ENCODE measurements at regions not wholly inside any gene's neighbourhood (a gene's known extent, or its start where the extent isn't known, plus 50 kb on each side); places are given as distances from the start of the nearest gene placed in this dataset.
"Not testable (repeated sequence)": the region's sequence is repeated elsewhere in the genome, so short reads cannot be mapped to it uniquely, and the experiment has no call there.

GRCh38 chr21:23886828-23887724 lies 1720.2 kb downstream of the MRPL39 start:
- DNase-seq (ENCODE audit: low spot score) = no peak

DNA sequence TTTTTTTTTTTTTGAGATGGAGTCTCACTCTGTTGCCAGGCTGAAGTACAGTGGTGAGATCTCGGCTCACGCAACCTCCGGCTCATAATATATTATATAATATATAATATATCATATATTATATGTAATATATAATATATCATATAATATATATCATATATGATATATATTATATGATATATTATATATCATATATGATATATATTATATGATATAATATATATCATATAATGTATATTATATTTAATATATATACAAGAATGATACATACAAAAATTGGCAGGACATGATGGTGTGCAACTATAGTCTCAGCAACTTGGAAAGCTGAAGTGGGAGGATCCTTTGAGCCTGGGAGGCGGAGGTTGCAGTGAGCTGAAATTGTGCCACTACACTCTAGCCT lies 1725.5 kb downstream of the MRPL39 start:
- no peak for DNase-seq (ENCODE audit: low spot score)

GRCh38 chr21:23876925-23877558 lies 1730.2 kb downstream of the MRPL39 start:
- no peak for DNase-seq (ENCODE audit: low spot score)

DNA sequence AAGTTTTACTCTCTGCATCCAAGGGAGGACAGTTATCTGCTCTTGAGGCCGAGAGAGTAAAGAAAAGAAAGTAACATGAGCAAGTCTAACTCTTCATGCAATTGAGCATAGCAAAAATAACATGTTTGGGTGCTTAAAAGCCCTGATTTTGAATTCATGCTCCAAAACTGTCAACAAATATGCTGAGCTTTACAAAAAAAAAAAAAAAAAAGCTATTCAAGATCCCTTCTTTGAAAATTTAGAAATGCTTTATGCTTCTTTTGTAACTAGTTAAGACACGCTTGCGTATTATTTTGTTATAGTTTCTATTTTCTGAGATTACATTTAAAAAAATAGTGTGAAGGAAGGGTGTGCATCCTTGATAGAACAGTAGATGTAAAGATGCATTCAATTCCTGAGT lies 1733.0 kb downstream of the MRPL39 start:
- no peak for DNase-seq (ENCODE audit: low spot score)

DNA sequence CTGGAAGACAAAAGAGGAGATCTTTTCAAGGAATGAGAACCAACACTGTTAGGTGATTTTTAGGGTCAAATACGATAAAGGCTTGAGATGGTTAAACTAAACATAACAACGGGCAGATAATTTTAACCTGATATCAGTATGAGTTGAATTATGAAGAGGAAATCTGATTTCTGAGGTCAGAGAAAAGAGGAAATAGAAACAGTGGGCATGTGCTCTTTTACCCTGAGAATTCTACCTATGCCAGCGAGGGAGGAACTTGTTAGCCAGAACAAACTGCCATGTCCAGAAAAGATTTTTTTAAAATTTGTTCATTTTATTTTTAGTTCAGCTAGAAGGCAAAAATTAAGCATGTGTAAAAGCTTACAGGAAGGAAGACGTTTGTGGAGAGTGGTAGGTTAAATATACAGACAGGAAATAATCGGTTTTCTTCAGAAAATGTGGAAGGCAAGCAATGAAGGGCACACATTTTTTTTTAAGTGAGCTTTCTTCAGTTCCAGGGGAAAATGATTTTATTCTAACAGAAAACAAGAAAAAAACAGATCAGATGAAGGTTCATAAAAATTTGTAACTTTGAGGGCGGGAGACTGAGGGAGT lies 1745.3 kb downstream of the MRPL39 start:
- no peak for DNase-seq (ENCODE audit: low spot score)

GRCh38 chr21:23858878-23859277 lies 1748.4 kb downstream of the MRPL39 start:
- DNase-seq (ENCODE audit: low spot score) = no peak

- DNase-seq (ENCODE audit: low spot score) = peak; percentile 37
Measured at GRCh38 chr21:23853796-23854379, 1753.4 kb downstream of the MRPL39 start.

DNA sequence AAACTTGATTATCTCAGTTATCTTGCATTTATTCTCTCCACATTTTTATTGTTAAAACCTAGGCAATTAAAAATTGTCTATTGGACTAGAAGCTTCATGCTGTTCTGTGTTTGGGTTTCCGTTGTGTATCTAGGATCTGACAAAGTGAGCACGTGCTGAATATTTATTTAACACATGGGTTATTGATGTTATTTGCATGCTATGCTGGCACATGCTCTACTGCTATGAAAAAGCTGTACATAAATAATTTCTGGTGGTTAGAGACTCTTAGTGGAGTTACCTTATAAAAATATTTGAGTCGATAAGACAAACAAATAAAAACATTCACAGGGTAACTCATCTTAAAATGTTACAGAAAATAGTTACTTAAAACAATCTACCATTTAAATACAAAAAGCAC lies 1769.7 kb downstream of the MRPL39 start:
- no peak for DNase-seq (ENCODE audit: low spot score)

GRCh38 chr21:23822760-23823159 lies 1784.5 kb downstream of the MRPL39 start:
- DNase-seq (ENCODE audit: low spot score) = no peak

GRCh38 chr21:23817337-23817736 lies 1789.9 kb downstream of the MRPL39 start:
- no peak for DNase-seq (ENCODE audit: low spot score)

GRCh38 chr21:23812485-23812884 lies 1794.8 kb downstream of the MRPL39 start:
- DNase-seq (ENCODE audit: low spot score) = no peak

- no peak for DNase-seq (ENCODE audit: low spot score)
Measured at GRCh38 chr21:23811805-23812204, 1795.5 kb downstream of the MRPL39 start.

GRCh38 chr21:23809573-23809972 lies 1797.7 kb downstream of the MRPL39 start:
- DNase-seq (ENCODE audit: low spot score) = no peak

DNA sequence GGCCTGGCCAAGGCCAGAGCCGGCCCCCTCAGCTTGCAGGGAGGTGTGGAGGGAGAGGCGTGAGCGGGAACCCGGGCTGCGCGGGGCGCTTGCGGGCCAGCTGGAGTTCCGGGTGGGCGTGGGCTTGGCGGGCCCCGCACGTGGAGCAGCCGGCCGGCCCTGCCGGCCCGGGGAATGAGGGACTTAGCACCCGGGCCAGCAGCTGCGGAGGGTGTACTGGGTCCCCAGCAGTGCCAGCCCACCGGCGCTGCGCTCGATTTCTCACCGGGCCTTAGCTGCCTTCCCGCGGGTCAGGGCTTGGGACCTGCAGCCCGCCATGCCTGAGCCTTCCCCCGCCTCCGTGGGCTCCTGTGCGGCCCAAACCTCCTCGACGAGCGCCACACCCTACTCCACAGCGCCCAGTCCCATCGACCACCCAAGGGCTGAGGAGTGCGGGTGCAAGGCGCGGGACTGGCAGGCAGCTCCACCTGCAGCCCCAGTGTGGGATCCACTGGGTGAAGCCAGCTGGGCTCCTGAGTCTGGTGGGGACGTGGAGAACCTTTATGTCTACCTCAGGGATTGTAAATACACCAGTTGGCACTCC lies 1800.2 kb downstream of the MRPL39 start:
- not testable (repeated sequence) for DNase-seq (ENCODE audit: low spot score)

GRCh38 chr21:23804866-23805265 lies 1802.4 kb downstream of the MRPL39 start:
- DNase-seq (ENCODE audit: low spot score) = no peak

GRCh38 chr21:23801292-23801691 lies 1806.0 kb downstream of the MRPL39 start:
- DNase-seq (ENCODE audit: low spot score) = no peak

GRCh38 chr21:23799376-23799775 lies 1807.9 kb downstream of the MRPL39 start:
- DNase-seq (ENCODE audit: low spot score) = no peak

DNA sequence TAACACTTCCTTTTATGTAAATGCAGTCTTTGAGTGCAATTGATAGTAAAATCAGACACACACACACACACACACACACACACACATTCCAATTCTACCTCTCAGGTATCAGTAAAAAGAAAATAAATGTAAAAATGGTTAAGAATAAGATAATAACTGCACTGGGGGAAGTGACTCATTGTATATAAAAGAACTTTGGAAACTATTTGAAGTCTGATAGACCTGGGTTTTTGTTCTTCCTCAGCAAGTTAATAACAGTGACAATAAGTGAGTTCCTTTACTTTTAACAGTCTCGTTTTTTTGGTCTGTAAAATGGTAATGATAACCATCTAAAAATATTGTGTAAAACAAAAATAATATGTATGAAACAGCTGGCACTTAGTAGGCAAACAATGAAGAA lies 1815.0 kb downstream of the MRPL39 start:
- DNase-seq (ENCODE audit: low spot score) = no peak

GRCh38 chr21:23789864-23790263 lies 1817.4 kb downstream of the MRPL39 start:
- DNase-seq (ENCODE audit: low spot score) = no peak

DNA sequence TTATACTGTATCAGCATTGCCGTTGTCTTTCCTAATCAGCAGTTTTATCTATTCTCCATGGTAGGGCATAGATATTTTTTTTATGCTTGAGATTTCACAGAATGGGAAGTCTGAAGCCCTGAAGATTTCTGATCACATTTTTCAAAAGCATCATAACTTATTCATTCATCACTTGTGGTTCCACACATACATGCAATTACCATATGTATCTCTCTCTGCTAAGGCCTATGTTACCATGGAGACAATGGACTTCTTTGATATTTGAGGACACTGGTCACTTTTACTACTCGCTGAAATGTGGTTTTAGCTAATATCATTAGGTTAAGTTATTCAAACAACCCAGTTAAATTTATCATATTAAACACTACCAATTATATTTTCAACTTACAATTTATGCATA lies 1827.0 kb downstream of the MRPL39 start:
- DNase-seq (ENCODE audit: low spot score) = no peak

GRCh38 chr21:23743821-23744220 lies 1863.5 kb downstream of the MRPL39 start:
- no peak for DNase-seq (ENCODE audit: low spot score)

DNA sequence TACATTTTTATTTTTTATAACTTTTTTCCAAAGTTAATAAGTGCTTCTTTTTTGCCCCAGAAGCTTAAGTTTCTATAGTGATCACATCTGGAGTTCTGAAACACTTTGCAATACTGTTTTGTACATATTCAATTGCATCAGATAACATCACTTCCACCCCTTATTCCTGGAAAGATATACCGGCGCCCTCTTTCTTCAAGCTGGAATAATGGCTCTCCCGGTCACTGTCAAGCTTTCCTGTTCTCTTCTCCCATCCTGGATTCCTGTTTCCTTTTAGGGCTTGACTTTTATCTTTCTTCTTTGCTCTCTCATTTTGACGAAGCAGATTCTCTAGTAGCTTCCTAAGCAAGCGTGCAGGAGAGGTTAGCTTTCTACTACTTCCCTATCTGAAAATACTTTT lies 1866.8 kb downstream of the MRPL39 start:
- DNase-seq (ENCODE audit: low spot score) = no peak

All from CD4-positive, alpha-beta T cell treated with Interleukin-2 at 100 ng/mL for 4 hours (primary cell).